Tibial nerve (tissue), 4 donors: ENCODE measurements at regions not wholly inside any gene's neighbourhood (a gene's known extent, or its start where the extent isn't known, plus 50 kb on each side); places are given as distances from the start of the nearest gene placed in this dataset.

Experiments used
- DNase-seq, 2 donors: peaks; one replicate each; pipeline ENCODE4 v3.0.0-alpha.2; 2019; ENCODE audit warnings: low spot score in 2 of 2
- H3K27ac ChIP-seq, 4 donors: fragments of 200-600 bp; sonication (generic) in 3 of 4; one replicate each; pipeline ENCODE4 v1.5.1; 2017 to 2019; ENCODE audit warnings: mild to moderate bottlenecking in 1 of 4
- H3K27me3 ChIP-seq, 2 donors: fragments of 200-600 bp; sonication (generic) in 1 of 2; one replicate each; pipeline versions ENCODE4 v1.5.1 to v1.6.0; 2017 to 2019
- H3K36me3 ChIP-seq, 3 donors: fragments of 200-600 bp; sonication (generic); one replicate each; pipeline ENCODE4 v1.5.1; 2018 to 2019
- H3K4me1 ChIP-seq, 4 donors: fragments of 200-600 bp; sonication (generic) in 3 of 4; one replicate each; pipeline ENCODE4 v1.5.1; 2017 to 2019
- H3K4me3 ChIP-seq, 4 donors: fragments of 200-600 bp; sonication (generic) in 3 of 4; one replicate each; pipeline ENCODE4 v1.5.1; 2017 to 2019; ENCODE audit warnings: mild to moderate bottlenecking in 1 of 4, moderate library complexity in 1 of 4
- H3K9me3 ChIP-seq, 4 donors: fragments of 200-600 bp; sonication (generic) in 3 of 4; one replicate each; pipeline ENCODE4 v1.5.1; 2017 to 2019
- CTCF ChIP-seq, 5 experiments: fragments of 200-600 bp in 3 of 5; fragments of 450-650 bp in 2 of 5; sonication (generic) in 3 of 5; IDR thresholded peaks; one replicate each; pipeline ENCODE4 v1.5.1; 2016 to 2019; ENCODE audit warnings: antibody characterized with exemption in 5 of 5, mild to moderate bottlenecking in 3 of 5, moderate library complexity in 2 of 5
- EP300 ChIP-seq, 2 donors: sonication (generic); formaldehyde crosslinking; IDR thresholded peaks; one replicate each; pipeline ENCODE4 v1.6.1; 2017; ENCODE audit warnings: antibody characterized with exemption in 2 of 2, mild to moderate bottlenecking in 1 of 2
- POLR2A ChIP-seq, 2 donors: fragments of 450-650 bp; IDR thresholded peaks; one replicate each; pipeline ENCODE4 v1.6.1; 2017; ENCODE audit warnings: antibody characterized with exemption in 2 of 2, mild to moderate bottlenecking in 2 of 2, moderate library complexity in 2 of 2
- WGBS, 2 donors: methylation state at CpG; one replicate each; pipeline ENCODE4 v1.1.5; 2018; 5-methylcytosine and 5-hydroxymethylcytosine counted together

- H3K36me3 ChIP-seq = no peaks in the 10 kb centered on the region
- no peak overlapping the region for H3K27ac ChIP-seq
- H3K4me1 ChIP-seq = no peaks in the 10 kb centered on the region
- H3K27me3 ChIP-seq = no peaks in the 10 kb centered on the region
- no peak for DNase-seq
- H3K4me3 ChIP-seq = no peak overlapping the region
- no peaks in the 10 kb centered on the region for H3K9me3 ChIP-seq
- TF ChIP-seq POLR2A (IDR thresholded peaks at IDR 0.05) = no peak
Measured at GRCh38 chr6:90970672-90971071, 383.8 kb upstream of the MAP3K7 start.

- no peaks in the 10 kb centered on the region for H3K9me3 ChIP-seq
- no peak overlapping the region for H3K4me3 ChIP-seq
- no peak overlapping the region for H3K27ac ChIP-seq
- no peaks in the 10 kb centered on the region for H3K4me1 ChIP-seq
- H3K36me3 ChIP-seq = no peaks in the 10 kb centered on the region
- TF ChIP-seq CTCF (IDR thresholded peaks at IDR 0.05) (no peak), POLR2A (IDR thresholded peaks at IDR 0.05) (no peak), EP300 (IDR thresholded peaks at IDR 0.05) (no peak)
- DNase-seq = no peak
- no peaks in the 10 kb centered on the region for H3K27me3 ChIP-seq
- WGBS, 2 donors = 92 to 95% methylated on average over 3 of the region's 3 CpGs
Measured at GRCh38 chr6:90967471-90967870, 380.6 kb upstream of the MAP3K7 start.

- Histone ChIP-seq H3K27ac (no peak overlapping the region), H3K4me3 (no peak overlapping the region), H3K36me3 (no peaks in the 10 kb centered on the region), H3K4me1 (no peaks in the 10 kb centered on the region), H3K27me3 (no peaks in the 10 kb centered on the region), H3K9me3 (no peaks in the 10 kb centered on the region)
- TF ChIP-seq CTCF (IDR thresholded peaks at IDR 0.05) = no peak
- TF ChIP-seq POLR2A (IDR thresholded peaks at IDR 0.05) = no peak
- no peak for TF ChIP-seq EP300 (IDR thresholded peaks at IDR 0.05)
- no peak for DNase-seq
- 90 to 93% methylated on average over 2 of the region's 2 CpGs for WGBS, 2 donors
Measured at GRCh38 chr6:90960324-90960723, 373.5 kb upstream of the MAP3K7 start.

- 75 to 84% methylated on average over 3 of the region's 3 CpGs for WGBS, 2 donors
- DNase-seq = no peak
- H3K9me3 ChIP-seq = peaks cover 0 to 4% (median 0%) of the 10 kb centered on the region in 4 donors
- H3K4me3 ChIP-seq = no peak overlapping the region
- no peaks in the 10 kb centered on the region for H3K4me1 ChIP-seq
- TF ChIP-seq EP300 (IDR thresholded peaks at IDR 0.05) = no peak
- TF ChIP-seq CTCF (IDR thresholded peaks at IDR 0.05) = no peak
- TF ChIP-seq POLR2A (IDR thresholded peaks at IDR 0.05) = no peak
- H3K27me3 ChIP-seq = no peaks in the 10 kb centered on the region
- no peak overlapping the region for H3K27ac ChIP-seq
- H3K36me3 ChIP-seq = no peaks in the 10 kb centered on the region
Measured at GRCh38 chr6:90955246-90955645, 368.4 kb upstream of the MAP3K7 start.

GRCh38 chr6:90953405-90954161, 366.7 kb upstream of the MAP3K7 start:
- H3K27ac ChIP-seq = no peak overlapping the region
- H3K9me3 ChIP-seq = peaks cover 0 to 4% (median 0%) of the 10 kb centered on the region in 4 donors
- no peaks in the 10 kb centered on the region for H3K36me3 ChIP-seq
- H3K4me1 ChIP-seq = no peaks in the 10 kb centered on the region
- no peaks in the 10 kb centered on the region for H3K27me3 ChIP-seq
- TF ChIP-seq CTCF (IDR thresholded peaks at IDR 0.05) (no peak), EP300 (IDR thresholded peaks at IDR 0.05) (no peak), POLR2A (IDR thresholded peaks at IDR 0.05) (no peak)
- no peak overlapping the region for H3K4me3 ChIP-seq
- DNase-seq = no peak
